Ovary (tissue), 3 donors: ENCODE measurements at regions not wholly inside any gene's neighbourhood (a gene's known extent, or its start where the extent isn't known, plus 50 kb on each side); places are given as distances from the start of the nearest gene placed in this dataset.

ENCODE experiments used
- CTCF ChIP-seq, 3 donors: fragments of 450-650 bp in 2 of 3; fragments of 200-600 bp in 1 of 3; IDR thresholded peaks; one replicate each; pipeline versions ENCODE4 v1.5.1 to v1.8.0; 2016 to 2022; ENCODE audit warnings: antibody characterized with exemption in 3 of 3, mild to moderate bottlenecking in 1 of 3
- EP300 ChIP-seq: sonication (generic); formaldehyde crosslinking; IDR thresholded peaks from one replicate; pipeline ENCODE4 v1.6.1; 2017; ENCODE audit warnings: antibody characterized with exemption
- donor health status: DM: no; HTN: no; CAD: no.

- TF ChIP-seq CTCF (IDR thresholded peaks at IDR 0.05) (no peak), EP300 (no peak)
Observed at GRCh38 chrX:128142745-128143144, 90.5 kb upstream of the ACTRT1 start.
